GM12878 (cell line): ENCODE measurements at regions not wholly inside any gene's neighbourhood (a gene's known extent, or its start where the extent isn't known, plus 50 kb on each side); places are given as distances from the start of the nearest gene placed in this dataset.

Experiments
- ATAC-seq: fragments of 200-7000 bp; cut with Tn5 transposase; 3 replicates; pipeline ENCODE4 v1.9.1; 2020; ENCODE audit warnings: mild to moderate bottlenecking, moderate library complexity
- BruUV-seq: library from RNA; stranded (reverse); fragments of 400-500 nt; replicated peaks from 2 replicates; lab custom pipeline; 2021; lab: Mats Ljungman, UMichigan
- CTCF ChIA-PET: fragments of 300-600 bp; sonication (Branson Sonifier 250); formaldehyde crosslinking; extraction: SDS; loops from one replicate; lab custom pipeline; 2021; ENCODE audit warnings: inconsistent platforms; lab: Yijun Ruan, JAX
- POLR2A ChIA-PET: fragments of 350-600 bp; formaldehyde crosslinking; extraction: SDS; loops from one replicate; lab custom pipeline; 2021; ENCODE audit warnings: inconsistent platforms; lab: Charles Lee
- RAD21 ChIA-PET: fragments of 300-600 bp; sonication (Branson Sonifier 250); formaldehyde crosslinking; loops from one replicate; lab custom pipeline; 2023; ENCODE audit warnings: antibody characterized with exemption; ENCODE audit not compliant: unreplicated experiment; lab: Charles Lee
- SMC1A ChIA-PET: fragments of 300-600 bp; sonication (Branson Sonifier 250); formaldehyde crosslinking; loops from one replicate; lab custom pipeline; 2023; ENCODE audit not compliant: unreplicated experiment, uncharacterized antibody; lab: Charles Lee
- DNase-seq: peaks from one replicate; pipeline ENCODE4 v3.0.0-alpha.2; 2011; ENCODE audit warnings: low read depth, low spot score
- FAIRE-seq: peaks from 3 replicates; lab custom pipeline; 2011; peaks lifted over from hg19 to GRCh38; lab: Jason Lieb, UNC
- H2AFZ ChIP-seq: 2 replicates; pipeline ENCODE4 v1.6.0; 2011; ENCODE audit warnings: low read depth, low read length, control low read depth; ENCODE audit not compliant: control insufficient read depth
- H3K27ac ChIP-seq: 2 replicates; pipeline ENCODE4 v1.5.1; 2011; ENCODE audit warnings: control low read depth; ENCODE audit not compliant: control insufficient read depth, insufficient read depth
- H3K27me3 ChIP-seq, 2 experiments: replicated peaks in 1 of 2; 2 replicates each; pipeline versions ENCODE4 v1.6.0 to v1.6.1; 2011; ENCODE audit warnings: low read length in 1 of 2; ENCODE audit not compliant: control insufficient read depth in 2 of 2, insufficient read depth in 2 of 2
- H3K36me3 ChIP-seq, 2 experiments: 2 replicates each; pipeline ENCODE4 v1.5.1; 2011; ENCODE audit warnings: low read length in 1 of 2; ENCODE audit not compliant: control insufficient read depth in 2 of 2, insufficient read depth in 2 of 2
- H3K4me1 ChIP-seq: 2 replicates; pipeline ENCODE4 v1.6.1; 2011; ENCODE audit warnings: mild to moderate bottlenecking, low read length, moderate library complexity, mixed read lengths; ENCODE audit not compliant: control insufficient read depth, insufficient read depth
- H3K4me2 ChIP-seq: 2 replicates; pipeline ENCODE4 v1.6.0; 2011; ENCODE audit warnings: control low read depth; ENCODE audit not compliant: control insufficient read depth, insufficient read depth
- H3K4me3 ChIP-seq: fragments of 200-600 bp; sonication (generic); 2 replicates; pipeline ENCODE4 v1.5.1; 2016
- H3K79me2 ChIP-seq: 2 replicates; pipeline ENCODE4 v1.6.0; 2011; ENCODE audit warnings: low read length; ENCODE audit not compliant: control insufficient read depth, insufficient read depth
- H3K9ac ChIP-seq: 2 replicates; pipeline ENCODE4 v1.8.0; 2011; ENCODE audit warnings: low read length, control low read depth, mixed read lengths; ENCODE audit not compliant: control insufficient read depth, insufficient read depth
- H3K9me3 ChIP-seq: replicated peaks from 3 replicates; pipeline ENCODE4 v1.5.1; 2011; ENCODE audit warnings: mild to moderate bottlenecking, low read length; ENCODE audit not compliant: control insufficient read depth, insufficient read depth
- H4K20me1 ChIP-seq: 2 replicates; pipeline ENCODE4 v1.6.0; 2011; ENCODE audit not compliant: control insufficient read depth, insufficient read depth
- CEBPB ChIP-seq, 2 experiments: fragments of 150-350 bp in 1 of 2; IDR thresholded peaks; 2 replicates each; pipeline ENCODE4 v1.6.1; 2012 to 2014; ENCODE audit warnings: low read depth in 2 of 2, low read length in 2 of 2, borderline replicate concordance in 1 of 2, inconsistent platforms in 1 of 2
- CREB1 ChIP-seq: IDR thresholded peaks from 2 replicates; pipeline ENCODE4 v1.6.1; 2012; ENCODE audit warnings: low read depth, mild to moderate bottlenecking, inconsistent platforms
- DPF2 ChIP-seq: fragments of 450-650 bp; IDR thresholded peaks from 2 replicates; pipeline ENCODE4 v1.6.1; 2017; ENCODE audit warnings: mild to moderate bottlenecking
- ETV6 ChIP-seq, 2 experiments: fragments of 450-650 bp in 1 of 2; IDR thresholded peaks in 1 of 2; conservative IDR thresholded peaks in 1 of 2; 2 replicates each; pipeline ENCODE4 v1.6.1; 2014; ENCODE audit warnings: antibody characterized with exemption in 1 of 2, borderline replicate concordance in 1 of 2, low read depth in 1 of 2, mild to moderate bottlenecking in 1 of 2, moderate library complexity in 1 of 2
- EZH2 ChIP-seq: IDR thresholded peaks from 2 replicates; pipeline ENCODE4 v1.6.1; 2012; ENCODE audit warnings: low read depth, mild to moderate bottlenecking, control low read depth, inconsistent platforms, low read length, borderline replicate concordance; ENCODE audit not compliant: control insufficient read depth
- HCFC1 ChIP-seq: fragments of 150-350 bp; IDR thresholded peaks from 2 replicates; pipeline ENCODE4 v1.6.1; 2014; ENCODE audit warnings: low read length
- NR2C2 ChIP-seq: IDR thresholded peaks from 2 replicates; pipeline ENCODE4 v1.6.1; 2011; ENCODE audit warnings: borderline replicate concordance, low read depth; ENCODE audit not compliant: control insufficient read depth, insufficient read length
- RFX5 ChIP-seq: IDR thresholded peaks from 2 replicates; pipeline ENCODE4 v1.6.1; 2011; ENCODE audit warnings: low read depth, low read length, improper control_type of control experiment
- RUNX3 ChIP-seq: IDR thresholded peaks from 2 replicates; pipeline ENCODE4 v1.6.1; 2012; ENCODE audit warnings: low read length, inconsistent platforms
- SMAD5 ChIP-seq: IDR thresholded peaks from 2 replicates; pipeline ENCODE4 v1.6.1; 2016; ENCODE audit warnings: antibody characterized with exemption, low read depth
- SMARCA5 ChIP-seq: fragments of 450-650 bp; IDR thresholded peaks from 2 replicates; pipeline ENCODE4 v1.6.1; 2017; ENCODE audit warnings: mild to moderate bottlenecking
- TCF7 ChIP-seq: IDR thresholded peaks from 2 replicates; pipeline ENCODE4 v1.6.1; 2014; ENCODE audit warnings: antibody characterized with exemption, borderline replicate concordance
- WGBS: methylation state at CpG from one replicate; pipeline ENCODE4 v1.1.6; 2016; ENCODE audit warnings: low lambda C conversion rate; ENCODE audit not compliant: insufficient replicate concordance, insufficient coverage; ENCODE audit errors: missing lambda C conversion rate; 5-methylcytosine and 5-hydroxymethylcytosine counted together
- in situ Hi-C: fragments of 300-500 bp; cut with MboI; formaldehyde crosslinking; loops from 9 replicates; pipeline ENCODE4 v1.14.3; 2018; ENCODE audit warnings: mixed read lengths
- intact Hi-C: fragments of 100-400 bp; cut with micrococcal nuclease; formaldehyde crosslinking; loops from one replicate; pipeline ENCODE4 v1.14.2; 2022; ENCODE audit not compliant: unreplicated experiment
- TF ChIP-seq, protein P1 (sequence below): fragments of 450-650 bp; IDR thresholded peaks from 2 replicates; pipeline ENCODE4 v1.6.1; 2017; ENCODE audit warnings: mild to moderate bottlenecking, moderate library complexity

- TF ChIP-seq EZH2 (no peak), HCFC1 (no peak), CEBPB (IDR thresholded peaks at IDR 0.05; ENCODE audit: borderline replicate concordance in 1 of 2, low read depth in 2 of 2, low read length in 2 of 2) (no peak), CREB1 (no peak), TCF7 (no peak)
Measured at GRCh38 chr14:25103271-25103670, 53.3 kb upstream of the STXBP6 start (continued).

- intact Hi-C loops: no loop called here
- FAIRE-seq: no peak
- H3K79me2 ChIP-seq: no peaks in the 10 kb centered on the region
- ATAC-seq: peak; percentile 53
- in situ Hi-C loops: no loop called here
- DNase-seq: no peak
- no peak for TF ChIP-seq SMAD5
- TF ChIP-seq RUNX3: no peak
- TF ChIP-seq, protein P1, sequence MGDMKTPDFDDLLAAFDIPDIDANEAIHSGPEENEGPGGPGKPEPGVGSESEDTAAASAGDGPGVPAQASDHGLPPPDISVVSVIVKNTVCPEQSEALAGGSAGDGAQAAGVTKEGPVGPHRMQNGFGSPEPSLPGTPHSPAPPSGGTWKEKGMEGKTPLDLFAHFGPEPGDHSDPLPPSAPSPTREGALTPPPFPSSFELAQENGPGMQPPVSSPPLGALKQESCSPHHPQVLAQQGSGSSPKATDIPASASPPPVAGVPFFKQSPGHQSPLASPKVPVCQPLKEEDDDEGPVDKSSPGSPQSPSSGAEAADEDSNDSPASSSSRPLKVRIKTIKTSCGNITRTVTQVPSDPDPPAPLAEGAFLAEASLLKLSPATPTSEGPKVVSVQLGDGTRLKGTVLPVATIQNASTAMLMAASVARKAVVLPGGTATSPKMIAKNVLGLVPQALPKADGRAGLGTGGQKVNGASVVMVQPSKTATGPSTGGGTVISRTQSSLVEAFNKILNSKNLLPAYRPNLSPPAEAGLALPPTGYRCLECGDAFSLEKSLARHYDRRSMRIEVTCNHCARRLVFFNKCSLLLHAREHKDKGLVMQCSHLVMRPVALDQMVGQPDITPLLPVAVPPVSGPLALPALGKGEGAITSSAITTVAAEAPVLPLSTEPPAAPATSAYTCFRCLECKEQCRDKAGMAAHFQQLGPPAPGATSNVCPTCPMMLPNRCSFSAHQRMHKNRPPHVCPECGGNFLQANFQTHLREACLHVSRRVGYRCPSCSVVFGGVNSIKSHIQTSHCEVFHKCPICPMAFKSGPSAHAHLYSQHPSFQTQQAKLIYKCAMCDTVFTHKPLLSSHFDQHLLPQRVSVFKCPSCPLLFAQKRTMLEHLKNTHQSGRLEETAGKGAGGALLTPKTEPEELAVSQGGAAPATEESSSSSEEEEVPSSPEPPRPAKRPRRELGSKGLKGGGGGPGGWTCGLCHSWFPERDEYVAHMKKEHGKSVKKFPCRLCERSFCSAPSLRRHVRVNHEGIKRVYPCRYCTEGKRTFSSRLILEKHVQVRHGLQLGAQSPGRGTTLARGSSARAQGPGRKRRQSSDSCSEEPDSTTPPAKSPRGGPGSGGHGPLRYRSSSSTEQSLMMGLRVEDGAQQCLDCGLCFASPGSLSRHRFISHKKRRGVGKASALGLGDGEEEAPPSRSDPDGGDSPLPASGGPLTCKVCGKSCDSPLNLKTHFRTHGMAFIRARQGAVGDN: no peak
- TF ChIP-seq NR2C2: no peak
- no peak for TF ChIP-seq ETV6 (conservative IDR thresholded peaks at IDR 0.05 in 1 of 2, IDR thresholded peaks at IDR 0.05 in 1 of 2; ENCODE audit: borderline replicate concordance in 1 of 2, low read depth in 1 of 2)
- TF ChIP-seq SMARCA5: no peak
- no peak for TF ChIP-seq DPF2
- TF ChIP-seq RFX5: no peak
- TF ChIP-seq, all 136 proteins: peak for 0
- WGBS: 0% methylated on average over 1 of the region's 1 CpG
- no peaks in the 10 kb centered on the region for H3K4me1 ChIP-seq
- SMC1A ChIA-PET: interaction anchor here (0.7 to 1.8 kb wide), 4 partner anchors 10 to 296 kb away, joined by 3 to 6 read pairs (median 5); no protein-coding TSS in a partner anchor
- BruUV-seq: no TSS peak
- CTCF ChIA-PET: interaction anchor here (1.0 to 2.0 kb wide), 7 partner anchors 10 to 392 kb away, joined by 3 to 9 read pairs (median 5); no protein-coding TSS in a partner anchor
- H3K9me3 ChIP-seq: no peaks in the 10 kb centered on the region
- no peak overlapping the region for H3K4me2 ChIP-seq
- H3K9ac ChIP-seq: no peak overlapping the region
- RAD21 ChIA-PET: interaction anchor here (1.7 kb wide), 1 partner anchor 296 kb away, joined by 4 read pairs; no protein-coding TSS in a partner anchor
- no peaks in the 10 kb centered on the region for H4K20me1 ChIP-seq
- H3K27ac ChIP-seq: no peak overlapping the region
- H2AFZ ChIP-seq: no peak overlapping the region
- no peak overlapping the region for H3K4me3 ChIP-seq
- no peaks in the 10 kb centered on the region for H3K27me3 ChIP-seq
- H3K36me3 ChIP-seq: no peaks in the 10 kb centered on the region
- POLR2A ChIA-PET: no interaction called here
Measured at GRCh38 chr14:25102788-25103187, 52.8 kb upstream of the STXBP6 start.
